Natural killer cell (primary cell): ENCODE measurements at regions not wholly inside any gene's neighbourhood (a gene's known extent, or its start where the extent isn't known, plus 50 kb on each side); places are given as distances from the start of the nearest gene placed in this dataset.
A peak's percentile ranks its signal among the peaks of the same experiment; 100 is the strongest.

ENCODE experiments used
- ATAC-seq, 3 donors: fragments of 150-1000 bp in 2 of 3; fragments of 200-7000 bp in 1 of 3; cut with Tn5 transposase; 1 replicate in 1 of 3; 2 replicates in 2 of 3; pipeline ENCODE4 v1.10.0; 2021; ENCODE audit warnings: mild to moderate bottlenecking in 2 of 3, moderate library complexity in 2 of 3
- DNase-seq, 2 donors: peaks; one replicate each; pipeline versions ENCODE4 v3.0.0 to v3.0.0-alpha.2; 2013 to 2021; ENCODE audit warnings: mixed read lengths in 1 of 2
- H3K27ac ChIP-seq: one replicate; pipeline ENCODE4 v1.5.1; 2013; ENCODE audit warnings: mild to moderate bottlenecking, low read length
- H3K27me3 ChIP-seq: one replicate; pipeline ENCODE4 v1.6.1; 2013; ENCODE audit warnings: low read length; ENCODE audit not compliant: control insufficient read depth, insufficient read depth
- H3K36me3 ChIP-seq: one replicate; pipeline ENCODE4 v1.6.1; 2013; ENCODE audit warnings: low read length; ENCODE audit not compliant: control insufficient read depth, insufficient read depth
- H3K4me1 ChIP-seq: one replicate; pipeline ENCODE4 v1.6.1; 2013; ENCODE audit warnings: low read length; ENCODE audit not compliant: control insufficient read depth, insufficient read depth
- H3K4me3 ChIP-seq: one replicate; pipeline ENCODE4 v1.5.1; 2013; ENCODE audit warnings: low read length
- H3K9me3 ChIP-seq: one replicate; pipeline ENCODE4 v1.6.1; 2013; ENCODE audit warnings: low read length; ENCODE audit not compliant: control insufficient read depth, insufficient read depth
- H3K27ac Mint-ChIP-seq, 2 donors: one replicate each; pipeline ENCODE4 v1.8.0; 2022; ENCODE audit warnings: mild to moderate bottlenecking in 2 of 2, mixed read lengths in 2 of 2, moderate library complexity in 1 of 2
- H3K27me3 Mint-ChIP-seq, 2 donors: one replicate each; pipeline ENCODE4 v1.8.0; 2022; ENCODE audit warnings: low read depth in 2 of 2, mixed read lengths in 2 of 2
- H3K36me3 Mint-ChIP-seq: one replicate; pipeline ENCODE4 v1.8.0; 2022; ENCODE audit warnings: mixed read lengths
- H3K4me1 Mint-ChIP-seq, 2 donors: one replicate each; pipeline ENCODE4 v1.8.0; 2022; ENCODE audit warnings: mixed read lengths in 2 of 2
- H3K4me3 Mint-ChIP-seq: one replicate; pipeline ENCODE4 v1.8.0; 2022; ENCODE audit warnings: mild to moderate bottlenecking, moderate library complexity, mixed read lengths
- H3K9me3 Mint-ChIP-seq, 2 donors: one replicate each; pipeline ENCODE4 v1.8.0; 2022; ENCODE audit warnings: mixed read lengths in 2 of 2
- CTCF ChIP-seq: fragments of 200-600 bp; IDR thresholded peaks from one replicate; pipeline ENCODE4 v1.8.0; 2022; ENCODE audit warnings: antibody characterized with exemption
- WGBS: methylation state at CpG from one replicate; pipeline ENCODE4 v1.1.7; 2013; ENCODE audit warnings: missing lambda C conversion rate; ENCODE audit not compliant: insufficient coverage; 5-methylcytosine and 5-hydroxymethylcytosine counted together
- intact Hi-C: fragments of 100-400 bp; cut with micrococcal nuclease; formaldehyde crosslinking; loops from one replicate; pipeline ENCODE4 v1.14.2; 2022

- no peaks in the 10 kb centered on the region for H3K36me3 Mint-ChIP-seq
- TF ChIP-seq CTCF: no peak
- no peaks in the 10 kb centered on the region for H3K27me3 Mint-ChIP-seq
- no peak overlapping the region for H3K27ac Mint-ChIP-seq
- H3K9me3 Mint-ChIP-seq: no peaks in the 10 kb centered on the region
- Histone ChIP-seq H3K4me3 (no peak overlapping the region), H3K27ac (no peak overlapping the region), H3K36me3 (no peaks in the 10 kb centered on the region), H3K4me1 (no peaks in the 10 kb centered on the region), H3K9me3 (no peaks in the 10 kb centered on the region), H3K27me3 (no peaks in the 10 kb centered on the region)
- DNase-seq: no peak
- no peak overlapping the region for H3K4me3 Mint-ChIP-seq
- H3K4me1 Mint-ChIP-seq: peaks cover under 1 to 6% of the 10 kb centered on the region in 2 donors
- 82% methylated on average over 1 of the region's 1 CpG for WGBS
- intact Hi-C loops: no loop called here
- no peak for ATAC-seq
These were observed 488.6 kb downstream of the METTL4 start for GRCh38 chr18:2082676-2083075.

DNA sequence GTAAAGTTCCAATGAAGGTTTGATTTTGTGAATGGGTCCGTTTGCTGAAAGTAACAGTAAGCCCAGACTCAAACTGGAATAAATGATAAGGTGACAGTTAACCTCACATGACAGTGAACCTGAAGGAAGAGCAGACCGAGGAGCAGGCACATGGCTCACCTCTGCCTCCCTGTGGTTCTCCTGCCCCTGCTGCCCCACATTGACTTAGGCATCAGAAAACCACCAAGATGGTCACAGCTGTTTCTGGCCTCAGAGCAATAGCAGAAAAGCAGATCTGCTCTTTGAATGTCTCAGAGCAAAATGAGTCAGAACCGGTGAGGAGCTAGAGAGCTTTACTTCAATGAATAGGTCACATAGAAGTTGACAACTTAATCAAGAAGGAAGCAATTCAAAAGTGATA, 487.6 kb downstream of the METTL4 start:
- H3K27me3 ChIP-seq: no peaks in the 10 kb centered on the region
- no peaks in the 10 kb centered on the region for H3K27me3 Mint-ChIP-seq
- no peaks in the 10 kb centered on the region for H3K9me3 Mint-ChIP-seq
- H3K36me3 Mint-ChIP-seq: no peaks in the 10 kb centered on the region
- H3K4me3 ChIP-seq: no peak overlapping the region
- peaks cover 11 to 16% of the 10 kb centered on the region in 2 donors for H3K4me1 Mint-ChIP-seq
- H3K4me1 ChIP-seq: peaks cover 3% of the 10 kb centered on the region
- H3K9me3 ChIP-seq: no peaks in the 10 kb centered on the region
- DNase-seq: peak in 1 of 2 donors; percentile 3
- 27% methylated on average over 3 of the region's 3 CpGs for WGBS
- no peak for ATAC-seq
- no peaks in the 10 kb centered on the region for H3K36me3 ChIP-seq
- H3K4me3 Mint-ChIP-seq: no peak overlapping the region
- no peak overlapping the region for H3K27ac ChIP-seq
- no peak for TF ChIP-seq CTCF
- H3K27ac Mint-ChIP-seq: no peak overlapping the region
- intact Hi-C loops: no loop called here

DNA sequence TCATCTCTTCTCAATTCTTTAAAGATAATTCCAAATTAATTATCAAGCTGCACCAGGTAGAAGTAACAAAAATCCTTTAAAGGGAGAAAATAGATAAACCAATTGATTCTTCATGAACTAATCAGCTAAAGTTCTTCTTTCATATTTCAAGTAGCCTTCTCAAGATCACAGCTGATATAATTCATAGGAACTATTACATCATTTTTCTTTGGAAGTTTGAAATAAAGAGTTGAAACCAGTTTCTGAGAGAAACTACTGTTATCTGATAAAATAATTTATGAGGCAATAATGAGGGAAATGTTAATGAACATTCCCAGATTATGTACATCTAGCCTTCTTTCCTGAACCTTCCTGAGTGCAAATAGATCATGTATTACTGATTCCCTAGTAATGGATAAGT, 484.9 kb downstream of the METTL4 start:
- intact Hi-C loops: no loop called here
- Mint-ChIP-seq H3K9me3 (no peaks in the 10 kb centered on the region), H3K36me3 (no peaks in the 10 kb centered on the region), H3K27me3 (no peaks in the 10 kb centered on the region), H3K27ac (no peak overlapping the region), H3K4me1 (peaks cover 28 to 35% of the 10 kb centered on the region in 2 donors), H3K4me3 (no peak overlapping the region)
- Histone ChIP-seq H3K27me3 (no peaks in the 10 kb centered on the region), H3K9me3 (no peaks in the 10 kb centered on the region), H3K27ac (no peak overlapping the region), H3K4me3 (no peak overlapping the region), H3K4me1 (peaks cover 11% of the 10 kb centered on the region), H3K36me3 (no peaks in the 10 kb centered on the region)
- no peak for DNase-seq
- ATAC-seq: no peak
- TF ChIP-seq CTCF: no peak

DNA sequence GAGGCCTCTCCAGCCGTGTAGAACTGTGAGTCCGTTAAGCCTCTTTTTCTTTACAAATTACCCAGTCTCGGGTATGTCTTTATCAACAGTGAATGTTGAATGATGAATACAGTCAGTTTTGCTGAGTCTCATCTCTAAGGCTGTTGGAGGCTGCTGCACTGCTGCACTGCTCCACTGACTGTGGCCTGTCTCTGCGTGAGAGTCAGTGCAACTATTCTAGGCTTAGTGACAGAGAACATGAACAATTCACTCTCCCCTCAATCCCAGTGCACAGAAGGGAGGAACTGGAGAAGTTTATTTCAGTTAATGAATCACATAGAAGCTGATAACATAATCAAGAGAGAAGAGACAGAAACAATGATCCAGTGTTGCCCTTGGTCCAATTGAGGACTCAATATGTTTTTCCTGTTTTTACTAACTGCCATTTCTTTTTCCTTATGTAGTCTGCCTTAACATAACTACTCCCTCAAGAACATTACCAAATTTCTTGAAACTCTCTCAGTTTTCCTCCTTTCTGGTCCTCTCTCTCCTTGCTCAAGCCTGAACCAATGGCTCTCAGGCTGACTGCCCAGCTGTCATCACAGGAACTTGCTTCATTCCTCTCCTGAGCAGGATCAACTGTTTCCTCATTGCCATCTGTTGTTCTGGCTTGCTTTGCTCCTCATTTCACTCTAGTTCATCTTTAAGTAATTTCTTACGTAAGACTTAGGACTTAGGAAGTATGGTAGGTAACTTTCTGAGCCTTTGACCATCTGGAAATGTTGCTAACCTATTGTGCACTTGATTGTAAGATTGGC, 483.2 kb downstream of the METTL4 start:
- no peaks in the 10 kb centered on the region for H3K27me3 Mint-ChIP-seq
- no peak overlapping the region for H3K27ac ChIP-seq
- H3K36me3 Mint-ChIP-seq: no peaks in the 10 kb centered on the region
- no peak for DNase-seq
- intact Hi-C loops: no loop called here
- H3K9me3 ChIP-seq: no peaks in the 10 kb centered on the region
- H3K4me1 Mint-ChIP-seq: peaks cover 32 to 43% of the 10 kb centered on the region in 2 donors
- 94% methylated on average over 4 of the region's 5 CpGs for WGBS
- H3K27ac Mint-ChIP-seq: peak overlapping the region in 1 of 2 donors; percentile 32
- no peak for TF ChIP-seq CTCF
- no peaks in the 10 kb centered on the region for H3K27me3 ChIP-seq
- no peak overlapping the region for H3K4me3 ChIP-seq
- H3K9me3 Mint-ChIP-seq: no peaks in the 10 kb centered on the region
- peak overlapping the region; percentile 8 for H3K4me3 Mint-ChIP-seq
- no peak for ATAC-seq
- H3K4me1 ChIP-seq: peaks cover 11% of the 10 kb centered on the region
- H3K36me3 ChIP-seq: no peaks in the 10 kb centered on the region
